HuH-7 (cell line): ENCODE measurements at regions not wholly inside any gene's neighbourhood (a gene's known extent, or its start where the extent isn't known, plus 50 kb on each side); places are given as distances from the start of the nearest gene placed in this dataset.

Experiments
- DNase-seq: peaks from one replicate; pipeline ENCODE4 v3.0.0; 2011; ENCODE audit warnings: low spot score

DNA sequence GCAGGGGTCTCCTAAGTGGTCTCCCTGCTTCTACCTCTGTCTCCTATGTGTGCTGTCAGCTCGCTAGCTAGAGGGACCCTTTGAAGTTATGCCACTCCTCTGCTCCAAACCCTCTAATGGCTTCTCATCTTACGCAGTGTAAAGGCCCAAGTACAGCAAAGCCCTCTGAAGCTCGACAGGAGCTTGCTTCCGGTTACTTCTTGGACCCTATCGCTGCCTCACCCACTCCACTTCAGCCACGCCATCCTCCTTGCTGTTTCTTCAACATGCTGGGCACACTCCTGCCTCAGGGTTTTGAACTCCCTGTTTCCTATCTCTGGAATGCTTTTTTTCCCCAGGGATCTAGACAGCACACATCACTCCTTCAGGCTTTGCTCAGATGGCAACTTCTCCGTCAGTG, 102.3 kb upstream of the F3 start:
- DNase-seq, result no peak

DNA sequence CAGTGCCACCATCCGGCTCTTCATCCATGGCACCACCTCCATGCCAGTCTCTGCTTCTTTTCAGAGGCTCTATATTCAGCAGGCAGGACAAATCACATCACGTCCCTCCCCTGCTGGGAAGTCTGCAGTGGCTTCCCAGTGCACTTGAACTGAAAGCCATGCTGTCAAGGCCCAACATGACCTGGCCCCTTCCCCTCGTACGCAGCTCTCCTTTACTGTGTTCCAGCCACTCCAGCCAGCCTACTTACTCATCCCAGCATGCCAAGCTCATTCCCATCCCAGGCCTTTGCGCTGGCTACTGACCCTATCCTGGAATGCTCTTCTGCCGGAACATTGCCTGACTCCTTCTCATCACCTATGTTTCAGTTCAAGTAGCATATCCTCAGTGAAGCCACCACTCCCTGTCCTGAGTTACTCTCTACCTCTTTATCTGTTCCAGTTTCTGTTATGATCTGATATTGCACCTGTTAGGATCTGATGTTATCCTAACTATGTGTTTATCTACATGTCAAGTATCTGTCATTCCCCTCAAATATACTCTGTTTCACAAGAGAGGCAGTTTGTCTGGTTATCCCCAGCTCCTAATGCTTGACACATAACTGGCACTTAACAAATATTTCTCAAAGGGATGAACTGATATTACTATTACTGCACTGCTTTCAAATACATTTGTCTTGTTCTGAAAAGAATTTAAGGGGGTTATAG, 101.2 kb upstream of the F3 start:
- no peak for DNase-seq

DNA sequence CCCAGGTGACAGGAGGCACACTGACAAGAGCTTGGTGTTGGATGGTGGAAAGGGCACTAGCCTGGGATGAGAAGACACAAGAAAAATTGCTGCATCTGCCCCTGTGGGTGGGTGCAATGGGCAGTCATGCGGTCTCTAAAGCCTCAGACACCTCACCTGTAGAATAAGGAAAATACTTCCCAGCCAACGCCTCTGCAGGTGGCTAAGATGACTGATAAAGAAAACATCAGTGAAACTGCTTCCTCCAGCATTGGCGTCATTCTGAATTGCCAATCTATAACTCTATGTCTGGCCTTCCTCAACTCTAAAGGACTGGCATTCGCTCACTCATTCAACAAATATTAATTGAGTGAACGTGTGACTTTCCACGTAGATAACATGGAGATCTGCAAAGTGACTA, 100.4 kb upstream of the F3 start:
- DNase-seq, result no peak

DNA sequence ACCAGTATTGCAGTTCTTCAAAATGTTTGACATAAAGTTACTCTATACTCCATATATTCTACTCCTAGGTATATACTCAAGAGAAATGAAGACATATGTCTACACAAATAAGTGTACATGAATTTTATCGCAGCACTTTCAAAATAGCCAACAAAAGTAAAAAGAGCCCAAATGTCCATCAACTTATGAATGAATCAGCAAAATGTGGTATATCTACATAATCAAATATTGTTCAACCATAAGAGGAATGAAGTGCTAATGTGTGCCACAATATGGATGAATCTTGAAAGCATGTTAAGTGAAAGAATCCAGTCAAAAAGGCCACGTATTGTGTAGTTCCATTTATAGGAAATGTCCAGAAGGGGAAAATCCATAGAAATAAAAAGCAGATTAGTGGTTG, 98.6 kb upstream of the F3 start:
- no peak for DNase-seq

DNA sequence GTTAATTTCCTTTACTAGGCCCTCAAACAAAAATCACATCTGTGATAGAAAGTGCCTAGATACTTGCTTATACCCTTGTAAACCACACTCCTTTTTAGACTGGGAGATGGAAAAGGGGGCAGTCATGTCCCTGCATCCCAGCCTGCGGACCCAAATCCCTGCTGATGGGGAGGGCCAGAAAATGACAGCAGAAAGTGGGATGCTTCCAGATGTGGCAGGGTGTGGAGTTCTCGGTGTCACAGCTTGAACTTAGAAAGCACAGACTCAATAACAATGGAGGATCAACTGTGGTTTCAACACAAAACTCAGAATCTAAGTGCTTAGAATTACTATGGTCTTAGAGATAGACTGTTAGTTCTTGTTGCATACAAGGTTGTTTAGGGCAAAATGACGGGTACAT, 95.6 kb upstream of the F3 start:
- no peak for DNase-seq

DNA sequence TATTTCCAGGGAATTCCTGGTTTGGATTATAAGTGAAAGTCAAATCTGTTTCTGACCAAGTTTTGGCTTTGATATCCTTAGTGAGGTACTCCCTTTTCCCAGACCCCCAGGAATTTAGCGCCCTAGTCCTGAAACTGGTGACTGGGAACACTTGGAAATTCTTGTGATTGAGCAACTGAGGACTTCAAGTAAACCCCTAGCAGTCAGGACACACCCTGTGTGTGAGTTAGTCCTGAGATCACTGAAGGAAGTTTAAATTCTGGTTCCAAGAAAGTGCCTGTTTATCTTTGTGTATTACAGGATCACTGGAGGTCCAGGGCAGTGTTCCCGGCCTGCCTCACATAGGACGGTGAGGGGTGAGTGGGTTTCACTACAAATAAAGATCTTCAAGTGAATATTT, 95.1 kb upstream of the F3 start:
- no peak for DNase-seq

DNA sequence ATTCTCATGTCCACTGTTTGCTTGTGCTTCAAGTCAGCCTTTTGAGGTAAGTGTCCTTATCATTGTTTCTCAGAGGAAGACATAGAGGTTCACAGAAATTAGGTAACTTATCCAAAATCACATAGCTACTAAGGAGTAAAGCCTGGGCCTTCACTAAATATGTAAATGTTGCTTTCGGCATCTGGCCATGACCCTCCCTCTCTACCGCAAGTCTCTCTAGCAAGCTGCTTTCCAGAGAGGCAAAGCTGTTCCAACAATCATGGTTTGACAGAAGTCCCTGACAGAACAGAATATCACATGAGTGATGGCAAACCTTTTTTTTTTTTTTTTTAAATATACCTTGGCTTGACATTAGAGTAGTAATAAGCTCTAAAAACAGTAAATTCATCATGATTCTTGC, 94.5 kb upstream of the F3 start:
- no peak for DNase-seq

DNA sequence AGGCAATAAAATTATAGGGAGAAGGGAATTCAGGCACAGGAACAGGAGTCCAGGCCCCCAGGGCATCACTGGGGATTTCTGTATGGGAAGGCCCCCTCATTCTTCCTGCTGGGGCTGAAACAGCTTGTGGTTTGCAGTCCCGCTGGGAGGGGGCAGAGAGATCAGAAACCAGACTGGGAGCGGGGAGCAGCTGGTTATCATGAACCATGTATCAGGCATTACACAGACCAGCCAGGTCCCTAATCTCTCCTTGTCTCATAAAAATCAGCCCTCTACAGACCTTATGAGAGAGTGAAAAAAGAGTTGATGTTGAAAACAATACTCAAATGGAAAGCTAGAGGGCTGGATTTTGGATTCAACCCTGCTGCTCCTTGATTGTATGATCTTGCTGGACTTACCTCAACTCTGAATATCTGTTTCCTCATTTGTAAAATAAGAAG, 93.4 kb upstream of the F3 start:
- no peak for DNase-seq

DNA sequence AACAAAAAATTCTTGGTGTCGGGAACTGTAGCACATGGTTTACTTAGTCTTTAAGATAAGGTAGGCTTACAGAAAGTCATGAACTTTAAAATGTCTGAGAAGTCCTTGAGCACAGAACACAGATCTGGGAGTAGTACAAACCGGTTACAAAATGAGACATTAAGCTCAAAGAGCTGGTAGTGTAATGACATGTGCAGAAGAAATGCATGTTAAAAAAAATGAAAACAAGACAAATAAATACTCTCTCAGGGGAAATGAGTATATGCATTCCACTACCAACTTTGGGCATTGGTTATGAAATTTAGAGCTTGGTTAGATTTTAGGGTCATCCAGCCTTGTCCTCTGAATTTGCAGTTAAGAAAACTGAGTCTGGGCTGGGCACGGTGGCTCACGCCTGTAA, 91.5 kb upstream of the F3 start:
- no peak for DNase-seq

DNA sequence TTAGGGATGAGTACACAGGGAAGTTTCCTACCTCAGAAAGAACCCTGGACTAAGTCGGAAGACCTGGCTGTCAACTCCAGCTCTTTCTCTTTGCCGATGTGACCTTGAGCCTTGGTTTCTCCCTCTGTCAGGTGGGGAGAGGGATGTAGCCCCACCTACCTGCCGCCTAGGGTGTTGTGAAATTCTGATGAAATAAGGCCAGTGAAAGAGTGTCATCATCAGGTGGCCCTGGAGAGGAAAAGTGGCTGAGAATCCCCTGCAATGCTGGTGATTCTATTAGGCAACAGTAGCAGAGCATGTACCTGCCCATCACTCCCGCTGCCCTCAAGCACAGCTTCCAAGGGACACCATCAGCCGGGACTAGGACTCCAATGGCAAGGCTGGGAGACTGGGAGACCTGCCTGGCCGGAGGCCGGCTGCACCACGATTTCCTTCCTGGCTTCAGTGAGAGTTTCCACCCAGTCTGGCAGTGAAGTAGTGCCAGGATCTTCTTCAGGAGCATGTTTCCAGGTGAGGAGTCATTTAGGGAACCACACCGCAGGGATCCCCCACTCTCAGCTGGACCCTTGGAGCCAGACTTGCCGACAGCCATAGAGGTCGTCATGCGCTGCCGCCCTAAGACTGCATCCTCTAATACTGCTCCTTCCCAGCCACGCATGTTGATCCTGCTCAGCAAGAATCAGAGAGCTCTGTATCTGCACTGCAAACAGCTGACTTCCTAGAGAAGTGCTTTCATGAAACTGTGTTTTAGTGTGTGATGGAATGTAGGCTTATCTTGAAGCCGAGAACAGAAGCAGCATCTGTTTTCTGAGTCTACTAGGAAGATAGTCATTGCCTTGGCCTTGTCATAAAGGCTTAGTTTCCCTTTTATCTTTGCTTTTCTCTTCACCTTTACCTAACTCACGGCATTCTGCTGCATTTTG, 88.0 kb upstream of the F3 start:
- no peak for DNase-seq

DNA sequence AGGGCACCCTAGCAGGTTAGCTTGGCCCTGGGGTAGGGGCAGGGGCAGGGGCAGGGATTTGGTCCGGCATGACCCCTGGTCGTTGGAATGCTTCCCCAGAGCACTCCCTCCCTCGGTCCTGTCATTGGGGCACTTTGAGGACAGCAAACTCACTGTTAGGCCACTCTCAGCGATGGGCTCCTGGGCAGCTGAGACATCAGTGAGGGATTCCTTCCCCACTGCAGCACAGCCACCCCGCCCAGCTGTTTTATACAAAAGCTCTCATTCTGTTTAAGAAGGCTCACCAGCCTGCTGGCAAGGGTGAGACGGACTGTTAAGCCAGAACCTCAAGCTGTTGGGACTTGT, 86.9 kb upstream of the F3 start:
- no peak for DNase-seq

DNA sequence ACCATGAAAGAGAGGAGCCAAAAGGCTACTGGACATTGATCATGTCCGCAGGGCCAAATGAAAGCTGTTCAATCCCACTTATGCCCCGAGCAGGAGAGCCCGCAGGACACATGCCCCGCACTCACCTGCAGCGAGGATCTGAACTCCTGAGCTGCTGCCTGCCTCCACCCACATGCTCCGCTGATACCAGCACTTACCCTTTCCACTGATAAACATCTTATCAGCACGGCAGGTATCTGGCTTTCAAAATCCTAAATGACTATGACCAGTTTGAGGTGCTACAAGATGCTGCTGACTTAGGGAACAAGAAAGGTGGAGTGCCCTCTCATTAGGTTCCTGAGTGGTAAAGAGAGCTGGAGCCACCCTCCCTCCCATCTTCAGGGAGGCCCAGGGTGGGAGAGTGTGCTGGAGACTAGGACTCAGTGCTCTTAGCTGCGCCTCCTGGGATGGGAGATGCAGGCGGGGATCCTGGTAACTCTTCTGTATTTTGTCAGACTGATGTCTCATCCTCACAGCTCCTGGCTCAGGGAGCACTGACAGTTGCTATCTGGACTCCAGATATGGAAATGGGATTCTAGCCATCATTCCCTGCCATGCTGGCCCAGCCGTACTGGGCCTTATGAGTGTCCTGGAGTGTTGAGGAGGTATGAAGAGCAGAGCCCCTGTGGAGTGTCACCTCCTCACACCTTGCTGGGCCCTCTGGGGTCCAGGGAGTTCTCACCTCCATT, 86.4 kb upstream of the F3 start:
- no peak for DNase-seq

DNA sequence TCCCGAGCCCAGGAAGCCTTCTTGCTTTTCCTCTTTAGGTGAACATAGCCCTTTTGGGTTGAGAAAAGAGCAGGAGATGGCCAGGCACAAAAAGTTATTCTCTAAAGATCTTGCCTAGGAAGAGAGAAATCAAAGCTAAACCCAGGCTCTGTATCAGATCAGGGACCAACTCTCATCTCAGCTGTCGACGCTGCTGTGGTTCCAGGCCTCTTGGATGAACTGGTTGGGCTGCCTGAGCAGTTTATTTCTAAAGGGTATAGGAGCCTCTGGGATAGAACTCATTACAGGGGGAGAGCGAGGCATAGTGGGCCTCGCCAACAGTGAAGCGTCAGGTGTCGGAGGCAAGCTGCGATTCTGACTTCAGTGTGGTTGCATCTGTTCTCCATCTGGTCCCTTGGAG, 82.6 kb upstream of the F3 start:
- DNase-seq, result no peak

DNA sequence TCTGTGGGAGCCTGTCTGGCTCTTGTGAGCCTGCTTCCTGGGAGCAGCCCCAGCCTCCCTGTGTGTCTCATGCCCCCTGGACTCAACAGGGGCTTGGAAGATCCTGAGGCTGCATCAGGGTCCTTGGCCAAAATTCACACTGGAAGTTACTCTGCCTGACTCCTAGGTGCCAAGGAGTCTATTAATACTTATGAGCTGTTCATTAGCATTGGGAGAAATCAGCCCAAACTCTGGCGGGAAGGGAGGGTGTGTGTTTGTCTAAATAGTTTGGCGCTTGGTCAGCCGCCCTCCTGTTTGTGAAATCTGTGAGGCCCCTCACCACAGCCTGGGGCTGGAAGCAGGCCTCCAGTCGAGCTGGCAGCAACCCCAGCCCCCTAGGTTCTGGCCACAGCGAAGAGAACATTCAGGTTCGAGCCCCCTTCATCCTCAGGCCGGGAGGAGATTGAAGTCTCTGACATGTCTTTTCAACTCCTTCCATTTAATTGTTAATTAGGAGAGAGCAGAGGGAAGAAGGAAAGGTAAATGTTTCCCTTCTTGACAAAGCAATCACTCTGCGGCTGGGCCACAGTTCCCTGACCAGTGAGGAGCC, 82.1 kb upstream of the F3 start:
- DNase-seq, result no peak

DNA sequence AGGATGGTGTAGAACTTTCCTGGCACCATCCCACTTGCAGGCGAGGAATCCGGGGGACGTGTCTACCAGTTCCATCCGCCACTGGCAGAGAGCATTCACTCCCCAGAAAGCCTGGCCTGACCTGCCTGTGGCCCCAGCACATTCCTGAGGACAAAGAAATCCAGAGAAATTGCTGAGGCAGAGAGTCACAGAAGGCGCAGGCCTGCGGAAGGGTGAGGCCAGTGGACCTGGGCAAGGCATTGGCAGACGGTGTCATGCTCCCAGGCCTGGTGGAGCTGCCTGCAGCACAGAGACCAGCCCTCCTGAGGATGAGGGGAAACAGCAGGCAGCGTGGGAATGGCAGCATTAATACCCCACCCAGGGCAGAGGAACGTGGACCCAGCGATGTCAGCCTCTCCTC, 81.2 kb upstream of the F3 start:
- no peak for DNase-seq

DNA sequence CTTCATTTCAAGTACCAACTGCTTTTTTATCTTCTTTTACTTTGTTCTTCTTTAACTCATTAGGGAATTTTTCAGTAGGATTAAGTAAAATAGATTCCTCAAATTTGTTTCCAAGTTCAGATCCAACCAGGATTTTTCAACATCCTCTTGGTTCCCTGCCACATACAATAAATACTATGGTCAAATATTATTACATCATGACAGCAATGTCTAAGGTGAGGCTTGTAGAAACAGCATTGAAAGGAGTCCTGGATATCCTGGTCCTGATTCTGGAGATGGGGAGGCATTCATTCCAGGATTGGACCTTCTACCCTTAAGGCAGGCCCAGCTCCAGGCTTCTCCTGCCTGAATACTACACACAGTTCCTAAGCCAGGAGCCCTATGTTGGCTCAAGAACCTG, 80.2 kb upstream of the F3 start:
- no peak for DNase-seq

DNA sequence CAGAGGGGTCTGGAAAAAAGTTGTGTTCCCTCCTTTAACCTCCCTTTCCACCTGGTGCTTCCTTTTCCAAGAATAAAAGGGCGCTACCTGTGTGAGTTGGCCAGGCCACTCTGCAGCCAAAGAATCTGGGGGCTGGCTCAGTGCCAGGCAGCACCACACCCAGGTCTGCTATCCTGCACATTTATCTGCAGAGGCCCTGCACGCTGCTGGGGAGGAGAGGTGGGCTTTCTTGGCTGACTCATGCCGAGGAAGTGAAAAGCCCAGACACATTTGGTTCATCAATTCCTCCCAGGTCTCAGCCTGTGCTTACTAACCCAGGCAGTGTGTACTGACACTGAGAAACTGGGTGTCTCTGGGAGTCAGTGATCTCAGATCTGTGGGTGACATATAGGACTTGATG, 79.8 kb upstream of the F3 start:
- DNase-seq, result no peak

DNA sequence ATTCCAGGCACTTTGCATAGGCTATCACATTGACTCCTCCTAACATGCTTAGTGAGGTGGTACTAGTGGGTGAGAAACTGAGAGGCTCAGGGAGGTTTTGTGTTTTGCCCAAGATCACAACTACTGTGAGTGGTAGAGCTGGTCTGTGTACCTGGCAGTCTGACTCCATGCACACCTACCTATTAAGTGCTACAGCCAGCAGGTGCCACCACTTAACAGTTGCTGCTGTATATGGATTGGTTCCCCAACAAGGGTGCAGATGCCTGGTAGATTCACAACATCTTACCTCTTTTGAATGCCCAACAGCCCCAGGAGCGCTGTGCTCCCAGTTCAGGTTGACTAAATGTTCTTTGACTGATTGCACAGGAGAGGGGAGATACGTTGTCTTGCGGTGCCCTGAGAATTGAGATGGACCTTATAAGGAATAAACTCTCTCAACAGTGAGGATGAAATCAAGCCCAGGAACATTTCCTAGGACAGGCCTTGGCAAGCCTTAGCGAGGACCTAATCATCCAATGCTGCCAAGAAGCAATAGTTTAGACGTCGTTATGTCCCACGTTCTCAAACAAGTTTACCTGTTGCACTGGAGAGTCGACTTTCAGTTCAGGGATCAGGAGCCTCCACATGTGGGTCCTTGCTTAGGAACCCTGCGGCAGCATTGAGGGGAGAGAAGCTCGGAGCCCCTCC, 78.9 kb upstream of the F3 start:
- no peak for DNase-seq

DNA sequence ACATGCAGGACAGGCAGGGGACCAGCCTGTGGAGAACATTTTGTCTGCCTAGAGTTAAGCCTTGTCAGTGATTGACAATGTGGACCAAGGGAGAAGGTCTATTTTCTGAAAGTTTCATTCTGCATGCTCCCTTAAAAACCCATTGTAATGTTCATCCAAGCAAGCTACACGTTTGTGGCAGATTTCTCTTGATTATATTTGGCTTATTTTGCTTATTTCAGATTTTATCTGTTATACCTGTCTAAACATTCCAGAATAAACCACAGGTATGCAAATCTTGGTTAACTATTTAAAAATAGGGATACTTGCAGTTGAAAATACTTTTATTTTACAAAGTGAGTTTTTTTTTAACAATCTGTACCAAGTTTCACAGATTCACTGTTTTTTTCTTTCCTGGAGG, 78.2 kb upstream of the F3 start:
- DNase-seq, result no peak

DNA sequence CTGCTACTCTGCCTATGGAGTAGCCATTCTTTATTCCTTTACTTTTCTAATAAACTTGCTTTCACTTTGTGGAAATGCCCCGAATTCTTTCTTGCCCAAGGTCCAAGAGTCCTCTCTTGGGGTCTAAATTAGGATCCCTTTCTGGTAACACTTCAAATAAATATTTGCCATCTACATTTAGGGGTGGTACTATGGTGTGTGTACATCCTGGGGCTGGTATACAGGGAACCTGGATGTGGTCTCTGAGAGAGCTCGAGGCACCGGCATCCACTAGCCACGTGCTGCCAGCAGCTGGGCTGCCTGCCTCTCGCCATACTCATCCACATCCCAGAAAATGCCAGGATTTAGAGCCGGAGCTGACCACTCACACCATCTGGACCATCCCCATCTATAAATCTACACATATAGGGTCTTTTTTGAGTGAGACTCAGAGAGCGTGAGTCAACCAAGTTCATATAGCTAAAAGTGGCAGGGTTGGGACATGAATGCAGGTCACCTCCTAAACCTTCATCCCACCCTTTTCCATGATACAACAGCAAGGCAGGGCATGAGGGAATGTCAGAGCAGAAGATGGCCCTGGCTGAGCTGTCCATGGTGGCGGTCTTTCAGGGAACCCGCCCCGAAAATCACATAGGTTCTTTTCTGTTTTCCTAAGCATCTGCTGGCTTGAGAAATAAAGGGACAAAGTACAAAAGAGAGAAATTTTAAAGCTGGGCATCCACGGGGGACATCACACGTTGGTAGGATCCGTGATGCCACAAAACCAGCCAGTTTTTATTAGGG, 76.6 kb upstream of the F3 start:
- no peak for DNase-seq

DNA sequence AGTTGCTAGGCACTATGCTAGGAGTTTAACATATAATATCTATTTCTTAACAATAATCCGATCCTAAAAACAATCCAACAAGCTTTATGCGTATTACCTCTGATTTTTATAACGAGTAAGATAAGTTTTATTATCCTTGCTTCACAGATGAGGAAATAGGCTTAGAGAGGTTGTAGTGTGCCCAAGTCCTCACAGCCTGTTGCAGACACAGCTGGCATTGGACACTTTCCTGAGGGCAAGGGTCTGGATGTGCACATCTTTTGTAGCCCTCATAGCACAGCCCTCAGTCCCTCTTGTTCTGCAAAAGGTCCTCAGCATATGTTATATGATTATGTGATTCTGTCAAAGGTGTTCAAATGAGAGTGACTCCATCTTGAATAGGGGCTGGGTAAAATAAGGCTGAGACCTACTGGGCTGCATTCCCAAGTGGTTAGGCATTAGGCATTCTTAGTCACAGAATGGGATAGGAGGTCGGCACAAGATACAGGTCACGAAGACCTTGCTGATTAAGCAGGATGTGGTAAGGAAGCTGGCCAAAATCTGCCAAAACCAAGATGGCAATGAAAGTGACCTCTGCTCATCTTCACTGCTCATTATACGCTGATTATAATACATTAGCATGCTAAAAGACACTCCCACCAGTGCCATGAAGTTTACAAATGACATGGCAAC, 75.7 kb upstream of the F3 start:
- no peak for DNase-seq
